Gastroesophageal sphincter (tissue), 2 donors: ENCODE measurements at regions not wholly inside any gene's neighbourhood (a gene's known extent, or its start where the extent isn't known, plus 50 kb on each side); places are given as distances from the start of the nearest gene placed in this dataset.

Experiments
- EP300 ChIP-seq: sonication (generic); formaldehyde crosslinking; IDR thresholded peaks from one replicate; pipeline ENCODE4 v1.6.1; 2017; ENCODE audit warnings: antibody characterized with exemption, mild to moderate bottlenecking
- POLR2A ChIP-seq, 2 donors: fragments of 450-650 bp; IDR thresholded peaks; one replicate each; pipeline ENCODE4 v1.6.1; 2017; ENCODE audit warnings: antibody characterized with exemption in 2 of 2, mild to moderate bottlenecking in 2 of 2, moderate library complexity in 1 of 2

GRCh38 chr6:92967362-92967761, 452.0 kb downstream of the EPHA7 start:
- no peak for TF ChIP-seq POLR2A (IDR thresholded peaks at IDR 0.05)
- TF ChIP-seq EP300: no peak
